ENCODE measurements at regions not wholly inside any gene's neighbourhood (a gene's known extent, or its start where the extent isn't known, plus 50 kb on each side); places are given as distances from the start of the nearest gene placed in this dataset.

DNA sequence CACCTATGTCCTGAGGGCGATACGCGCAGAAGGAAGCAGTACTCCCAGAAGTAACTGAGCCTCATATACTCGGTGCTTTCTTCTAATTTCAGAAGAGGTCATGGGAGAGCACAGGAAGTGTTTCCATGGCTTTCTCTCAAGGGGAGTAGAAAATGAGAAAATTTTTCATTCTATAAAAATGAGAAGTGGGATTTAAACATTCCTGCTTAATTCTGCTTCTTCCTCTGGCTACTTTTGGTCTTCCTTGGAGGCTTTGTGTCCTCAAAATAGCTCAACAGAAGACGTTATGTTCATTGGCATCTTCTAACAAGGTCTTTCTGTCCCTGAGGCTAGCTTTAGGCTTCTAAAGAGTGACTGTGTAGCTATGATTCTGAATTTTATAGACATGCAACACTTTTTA lies 497.0 kb downstream of the TDRD15 start:
- TF ChIP-seq CTCF (IDR thresholded peaks at IDR 0.05), result no peak
- no peak for TF ChIP-seq EZH2phosphoT487 (IDR thresholded peaks at IDR 0.05)
- TF ChIP-seq EZH2 (IDR thresholded peaks at IDR 0.05), result no peak
